ENCODE measurements at regions not wholly inside any gene's neighbourhood (a gene's known extent, or its start where the extent isn't known, plus 50 kb on each side); places are given as distances from the start of the nearest gene placed in this dataset.

DNA sequence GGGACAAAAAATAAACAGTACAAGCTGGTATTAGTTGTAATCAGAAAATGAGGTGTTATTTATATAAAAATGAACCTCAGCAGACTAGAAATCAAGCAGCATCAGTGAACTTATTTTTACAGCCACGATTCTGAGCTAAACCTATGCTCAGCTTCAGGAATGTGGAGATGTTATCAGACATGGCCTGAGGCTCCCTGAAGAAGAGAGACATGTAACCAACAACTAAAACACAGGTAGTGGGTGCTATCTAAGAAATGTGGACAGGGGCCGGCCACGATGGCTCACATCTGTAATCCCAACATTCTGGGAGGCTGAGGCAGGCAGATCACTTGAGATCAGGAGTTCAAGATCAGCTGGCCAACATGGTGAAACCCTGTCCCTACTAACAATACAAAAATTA is 534.3 kb downstream of the VRK1 start:
- no peak for TF ChIP-seq SIN3A (IDR thresholded peaks at IDR 0.05; ENCODE audit: borderline replicate concordance, low read depth, low read length)
- no peak for TF ChIP-seq YY1 (IDR thresholded peaks at IDR 0.05; ENCODE audit: low read depth)
- no peak for TF ChIP-seq PBX3 (IDR thresholded peaks at IDR 0.05)
- TF ChIP-seq EZH2phosphoT487 (IDR thresholded peaks at IDR 0.05; ENCODE audit: borderline replicate concordance, low read depth), result no peak
- TF ChIP-seq CTCF (IDR thresholded peaks at IDR 0.05), result no peak
- TF ChIP-seq, protein P1, sequence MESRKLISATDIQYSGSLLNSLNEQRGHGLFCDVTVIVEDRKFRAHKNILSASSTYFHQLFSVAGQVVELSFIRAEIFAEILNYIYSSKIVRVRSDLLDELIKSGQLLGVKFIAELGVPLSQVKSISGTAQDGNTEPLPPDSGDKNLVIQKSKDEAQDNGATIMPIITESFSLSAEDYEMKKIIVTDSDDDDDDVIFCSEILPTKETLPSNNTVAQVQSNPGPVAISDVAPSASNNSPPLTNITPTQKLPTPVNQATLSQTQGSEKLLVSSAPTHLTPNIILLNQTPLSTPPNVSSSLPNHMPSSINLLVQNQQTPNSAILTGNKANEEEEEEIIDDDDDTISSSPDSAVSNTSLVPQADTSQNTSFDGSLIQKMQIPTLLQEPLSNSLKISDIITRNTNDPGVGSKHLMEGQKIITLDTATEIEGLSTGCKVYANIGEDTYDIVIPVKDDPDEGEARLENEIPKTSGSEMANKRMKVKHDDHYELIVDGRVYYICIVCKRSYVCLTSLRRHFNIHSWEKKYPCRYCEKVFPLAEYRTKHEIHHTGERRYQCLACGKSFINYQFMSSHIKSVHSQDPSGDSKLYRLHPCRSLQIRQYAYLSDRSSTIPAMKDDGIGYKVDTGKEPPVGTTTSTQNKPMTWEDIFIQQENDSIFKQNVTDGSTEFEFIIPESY (IDR thresholded peaks at IDR 0.05; ENCODE audit: borderline replicate concordance, low read depth), result no peak
- no peak for TF ChIP-seq SMC3 (IDR thresholded peaks at IDR 0.05; ENCODE audit: low read depth, low read length)
- no peak for TF ChIP-seq TAF1 (IDR thresholded peaks at IDR 0.05; ENCODE audit: borderline replicate concordance, low read depth, low read length)
- no peak for TF ChIP-seq EP300 (IDR thresholded peaks at IDR 0.05; ENCODE audit: borderline replicate concordance in 1 of 2, low read depth in 1 of 2, low read length in 1 of 2)
- TF ChIP-seq POLR2AphosphoS5 (IDR thresholded peaks at IDR 0.05; ENCODE audit: low read depth, low read length), result no peak

Data from SK-N-SH (cell line).